ENCODE measurements at regions not wholly inside any gene's neighbourhood (a gene's known extent, or its start where the extent isn't known, plus 50 kb on each side); places are given as distances from the start of the nearest gene placed in this dataset.
"Not testable (repeated sequence)": the region's sequence is repeated elsewhere in the genome, so short reads cannot be mapped to it uniquely, and the experiment has no call there.

GRCh38 chr22:36088292-36088691 is 59.7 kb upstream of the RBFOX2 start:
- DNase-seq (ENCODE audit: low read depth), result no peak

GRCh38 chr22:36087784-36088183 is 59.2 kb upstream of the RBFOX2 start:
- DNase-seq (ENCODE audit: low read depth), result no peak

GRCh38 chr22:36086629-36087254 is 58.1 kb upstream of the RBFOX2 start:
- no peak for DNase-seq (ENCODE audit: low read depth)

- no peak for DNase-seq (ENCODE audit: low read depth)
Measured at GRCh38 chr22:36086170-36086490, 57.5 kb upstream of the RBFOX2 start.

- DNase-seq (ENCODE audit: low read depth), result no peak
Measured at GRCh38 chr22:36085476-36086169, 57.0 kb upstream of the RBFOX2 start.

GRCh38 chr22:36084717-36085116 is 56.1 kb upstream of the RBFOX2 start:
- no peak for DNase-seq (ENCODE audit: low read depth)

GRCh38 chr22:36083056-36083455 is 54.4 kb upstream of the RBFOX2 start:
- DNase-seq (ENCODE audit: low read depth), result no peak

- DNase-seq (ENCODE audit: low read depth), result peak; percentile 68
Measured at GRCh38 chr22:36081023-36081431, 52.4 kb upstream of the RBFOX2 start.

GRCh38 chr22:36080281-36080680 is 51.7 kb upstream of the RBFOX2 start:
- not testable (repeated sequence) for DNase-seq (ENCODE audit: low read depth)

- no peak for DNase-seq (ENCODE audit: low read depth)
Measured at GRCh38 chr22:36079041-36079440, 50.4 kb upstream of the RBFOX2 start.
